GM21786 (cell line): ENCODE measurements at regions not wholly inside any gene's neighbourhood (a gene's known extent, or its start where the extent isn't known, plus 50 kb on each side); places are given as distances from the start of the nearest gene placed in this dataset.
"Not testable (repeated sequence)": the region's sequence is repeated elsewhere in the genome, so short reads cannot be mapped to it uniquely, and the experiment has no call there.

Experiments used
- ATAC-seq: cut with Tn5 transposase; IDR thresholded peaks from one replicate; pipeline ENCODE4 v1.9.1; 2021; ENCODE audit not compliant: unreplicated experiment

DNA sequence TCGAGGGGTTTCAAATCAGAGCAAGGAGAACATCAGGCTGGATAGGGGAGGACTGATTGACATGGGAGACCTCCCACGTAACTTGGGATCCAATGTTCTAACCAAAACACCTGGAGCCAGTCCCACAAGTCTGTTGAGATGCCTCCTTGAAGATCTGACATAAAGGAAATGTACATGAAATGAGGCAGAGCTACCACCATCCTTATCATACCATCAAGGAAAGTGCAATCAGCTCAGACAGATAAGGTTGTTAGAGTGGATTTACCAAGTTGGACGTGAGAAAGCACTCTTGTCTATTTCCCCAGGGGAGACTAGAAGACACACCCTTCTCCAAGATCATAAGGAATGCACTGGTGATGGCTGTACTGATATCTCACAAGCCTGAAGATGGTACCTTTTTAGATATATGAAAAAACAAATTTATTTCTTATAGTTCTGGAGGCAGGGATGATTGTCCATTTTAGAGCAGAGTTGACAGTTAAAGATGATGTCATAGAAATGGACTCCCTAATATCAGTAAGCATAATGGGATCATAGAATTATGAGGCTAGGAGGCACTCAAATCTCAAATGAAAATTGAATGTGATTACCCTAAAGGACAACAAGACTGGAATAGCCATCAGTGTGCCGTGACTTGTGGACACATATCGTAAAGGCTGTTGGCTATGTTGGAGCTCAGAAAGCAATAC, 129.1 kb upstream of the RAB4A start:
- no peak for ATAC-seq

DNA sequence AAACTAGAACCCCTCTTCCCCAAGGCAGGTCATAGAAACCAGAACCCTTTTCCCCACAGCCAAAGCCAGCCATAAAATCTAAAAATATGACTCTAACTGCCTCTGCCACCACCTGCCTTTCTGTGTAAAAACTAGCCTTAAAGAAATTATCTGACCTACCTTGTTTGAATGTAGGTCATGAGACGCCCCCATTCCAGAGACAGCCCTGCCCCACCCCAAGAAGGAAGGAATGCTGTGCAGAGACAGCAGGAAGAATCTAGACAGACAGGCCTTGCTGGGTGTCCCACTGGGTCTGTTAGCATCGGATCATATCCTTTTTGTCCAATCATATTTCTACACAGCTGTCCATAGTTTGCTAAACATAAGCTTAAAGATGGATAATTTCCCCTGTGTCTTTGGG, 128.4 kb upstream of the RAB4A start:
- no peak for ATAC-seq

DNA sequence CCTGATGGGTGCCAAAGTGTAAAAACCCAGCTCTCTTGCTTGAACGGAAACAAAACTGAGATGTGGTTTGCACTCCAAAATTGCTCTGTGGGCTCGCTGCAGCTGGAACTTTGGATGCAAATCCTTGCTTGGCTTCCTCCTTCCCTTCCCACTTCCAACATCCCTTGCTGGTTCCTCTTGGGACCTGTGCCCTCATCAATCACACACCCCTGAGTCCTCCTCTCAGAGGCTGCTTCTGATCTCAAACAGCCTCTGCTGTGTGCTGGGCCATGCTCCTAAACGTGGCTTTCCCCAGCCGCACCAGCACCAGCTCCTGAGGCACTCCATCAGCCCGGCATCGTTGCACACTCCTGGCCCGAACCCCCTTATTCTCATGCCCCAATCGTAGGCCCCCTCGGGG, 124.3 kb upstream of the RAB4A start:
- ATAC-seq, result no peak

DNA sequence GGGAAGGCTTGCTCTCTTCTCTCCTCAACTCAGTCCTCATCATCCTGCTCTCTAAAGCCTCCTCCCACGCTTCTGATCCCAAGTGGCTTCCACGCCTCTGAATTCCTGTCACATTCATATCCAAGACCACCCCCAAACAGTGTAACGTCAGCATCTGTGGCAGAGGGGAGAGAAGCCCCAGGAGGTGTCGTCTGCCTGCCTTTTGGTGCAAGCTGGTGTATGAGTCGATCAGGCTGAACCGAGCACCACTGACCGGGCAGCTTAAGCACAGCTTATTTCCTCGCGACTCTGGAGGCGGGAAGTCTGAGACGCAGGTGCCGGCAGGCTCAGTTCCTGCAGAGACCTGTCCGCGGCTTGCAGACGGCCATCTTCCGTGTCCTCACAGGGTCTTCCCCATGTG, 123.8 kb upstream of the RAB4A start:
- ATAC-seq, result no peak

DNA sequence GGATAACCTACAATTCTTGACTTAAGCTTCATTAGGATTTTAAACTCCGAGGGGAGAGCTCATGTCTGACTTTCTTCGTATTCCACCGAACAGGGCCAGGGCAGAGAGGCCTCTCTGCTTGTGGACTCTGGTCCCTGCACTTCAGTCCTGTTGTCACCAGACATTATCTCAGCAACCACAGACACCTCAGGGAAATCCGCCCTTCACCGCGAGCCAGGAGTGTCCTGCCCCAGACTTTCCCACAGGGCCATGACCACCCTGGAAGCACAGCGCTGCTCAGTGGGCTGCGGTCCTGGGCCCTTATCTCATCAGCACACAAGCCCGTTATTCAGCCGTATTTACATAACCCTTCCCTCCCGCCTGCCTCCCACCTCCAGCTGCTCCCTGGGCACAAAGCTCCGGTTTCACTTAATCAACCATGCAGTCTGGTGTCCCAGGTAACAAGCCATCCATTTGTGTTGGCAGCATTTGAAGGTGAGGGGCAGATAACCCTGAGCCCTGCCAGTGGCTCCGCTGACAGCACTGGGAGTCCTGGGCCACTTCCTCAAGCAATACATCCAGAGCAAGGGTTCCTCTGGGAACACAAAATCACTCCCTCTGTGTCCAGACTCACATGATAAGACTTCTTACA, 122.8 kb upstream of the RAB4A start:
- ATAC-seq, result no peak

DNA sequence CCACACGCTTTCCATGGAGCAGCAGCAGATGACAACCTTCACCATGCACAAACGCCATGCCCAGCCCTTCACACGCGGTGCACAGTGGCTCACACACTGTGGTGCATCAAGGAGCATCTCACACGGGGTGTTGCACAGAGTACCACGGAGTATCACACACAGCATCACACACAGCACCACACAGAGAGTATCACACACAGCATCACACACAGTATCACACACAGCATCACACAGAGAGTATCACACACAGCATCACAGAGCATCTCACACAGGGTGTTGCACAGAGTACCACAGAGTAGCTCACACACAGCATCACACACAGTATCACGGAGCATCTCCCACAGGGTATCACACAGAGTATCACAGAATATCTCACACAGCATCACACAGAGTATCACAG, 122.2 kb upstream of the RAB4A start:
- no peak for ATAC-seq

DNA sequence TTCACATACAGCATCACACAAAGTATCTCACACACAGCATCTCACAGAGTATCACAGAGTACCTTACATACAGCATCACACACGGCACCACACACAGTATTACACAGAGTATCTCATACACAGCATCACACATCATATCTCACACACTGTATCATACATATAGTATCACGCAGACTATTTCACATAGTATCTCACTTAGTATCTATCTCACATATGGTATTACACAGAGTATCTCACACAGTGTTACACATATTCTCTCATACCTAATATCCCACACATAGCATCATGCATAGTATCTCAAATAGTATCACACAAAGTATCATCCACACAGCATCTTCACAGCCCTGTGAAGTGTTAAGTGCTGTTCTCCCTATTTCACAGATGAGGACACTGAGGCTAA, 121.5 kb upstream of the RAB4A start:
- no peak for ATAC-seq

DNA sequence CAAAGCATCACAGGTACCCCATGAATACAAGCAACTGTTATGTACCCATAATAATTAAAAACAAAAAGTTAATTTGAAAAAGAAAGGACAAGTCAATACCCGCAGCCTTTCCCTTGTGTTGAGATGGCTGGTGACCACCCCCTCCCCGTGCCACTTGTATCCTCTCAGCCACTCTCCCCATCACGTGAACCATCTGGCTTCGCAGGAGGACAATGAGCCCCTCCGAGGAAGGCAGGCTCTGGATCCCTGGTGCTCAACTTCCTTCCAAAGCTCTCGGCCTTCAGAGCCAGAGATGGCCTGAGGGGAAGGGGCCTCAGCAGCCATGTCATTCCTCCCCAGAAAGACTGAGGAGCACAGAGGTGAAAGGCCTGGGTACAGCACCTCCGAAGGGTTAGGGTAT, 120.4 kb upstream of the RAB4A start:
- no peak for ATAC-seq

DNA sequence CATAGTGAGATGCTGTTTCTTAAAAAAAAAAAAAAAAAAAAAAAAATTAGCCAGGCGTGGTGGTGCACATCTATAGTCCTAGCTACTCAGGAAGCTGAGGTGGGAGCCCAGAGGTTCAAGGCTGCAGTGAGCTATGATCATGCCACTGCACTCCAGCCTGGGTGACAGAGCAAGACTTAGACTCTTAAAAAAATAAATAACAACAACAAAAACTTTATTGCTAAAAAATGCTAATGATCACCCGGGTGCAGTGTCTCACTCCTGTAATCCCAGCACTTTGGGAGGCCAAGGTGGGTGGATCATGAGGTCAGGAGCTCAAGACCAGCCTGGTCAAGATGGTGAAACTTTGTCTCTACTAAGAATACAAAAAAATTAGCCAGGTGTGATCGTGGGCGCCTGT, 119.5 kb upstream of the RAB4A start:
- ATAC-seq, result not testable (repeated sequence)

DNA sequence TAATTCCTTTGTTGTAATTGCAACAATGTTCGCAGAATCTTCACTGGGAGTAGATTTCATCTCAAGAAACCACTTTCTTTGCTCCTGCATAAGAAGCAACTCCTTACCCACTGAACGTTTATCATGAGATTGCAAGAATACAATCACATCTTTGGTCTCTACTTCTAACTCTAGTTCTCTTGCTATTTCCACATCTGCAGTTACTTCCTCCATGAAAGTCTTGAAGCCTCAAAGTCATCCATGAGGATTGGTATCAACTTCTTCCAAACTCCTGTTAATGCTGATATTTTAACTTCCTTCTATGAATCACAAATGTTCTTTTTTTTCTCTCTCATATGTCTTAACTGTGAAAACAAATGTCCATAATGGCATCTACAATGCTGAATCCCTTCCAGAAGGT, 118.6 kb upstream of the RAB4A start:
- no peak for ATAC-seq

DNA sequence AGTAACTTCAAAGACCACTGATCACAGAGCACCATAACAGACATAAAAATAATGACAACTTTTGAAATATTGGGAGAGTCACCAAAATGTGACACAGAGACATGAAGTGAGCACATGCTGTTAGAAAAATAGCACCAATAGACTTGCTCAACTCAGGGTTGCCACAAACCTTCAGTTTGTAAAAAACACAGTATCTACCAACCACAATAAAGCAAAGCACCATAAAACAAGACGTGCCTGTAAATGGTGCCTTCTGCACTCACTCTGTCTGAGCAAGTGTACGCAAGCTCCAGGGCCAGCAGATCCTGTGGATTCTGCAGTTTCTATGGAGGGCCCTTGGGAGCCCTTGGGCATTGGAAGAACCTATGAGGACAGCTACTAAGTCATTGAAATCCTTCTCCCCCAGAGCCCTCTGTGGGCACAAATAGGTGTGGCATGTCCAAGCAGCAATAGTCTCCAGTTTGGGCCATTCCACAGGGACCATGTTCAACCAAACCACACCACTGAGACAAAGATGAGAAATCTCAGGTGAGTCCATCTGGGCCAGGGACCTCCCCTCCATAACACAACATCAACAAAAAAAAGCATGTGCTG, 116.9 kb upstream of the RAB4A start:
- no peak for ATAC-seq

DNA sequence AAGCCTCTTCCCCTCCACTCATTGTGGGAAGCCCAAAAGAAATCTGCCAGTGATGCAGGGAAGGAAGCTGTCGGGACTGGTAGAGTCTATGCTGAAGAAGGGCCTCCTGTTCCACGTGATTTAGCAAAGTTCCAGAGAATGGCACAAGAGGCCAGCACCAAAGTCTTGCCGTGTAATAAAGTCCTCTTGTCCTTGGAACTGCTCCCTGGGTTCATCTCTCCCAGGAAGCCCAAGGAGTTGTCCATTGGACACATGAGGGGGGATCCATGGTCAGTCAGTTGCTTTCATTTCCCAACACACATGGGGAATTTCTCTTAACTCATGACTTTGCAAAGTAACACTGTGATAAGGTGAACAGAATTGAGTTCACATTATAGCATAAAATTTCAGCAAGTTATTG, 116.1 kb upstream of the RAB4A start:
- no peak for ATAC-seq

DNA sequence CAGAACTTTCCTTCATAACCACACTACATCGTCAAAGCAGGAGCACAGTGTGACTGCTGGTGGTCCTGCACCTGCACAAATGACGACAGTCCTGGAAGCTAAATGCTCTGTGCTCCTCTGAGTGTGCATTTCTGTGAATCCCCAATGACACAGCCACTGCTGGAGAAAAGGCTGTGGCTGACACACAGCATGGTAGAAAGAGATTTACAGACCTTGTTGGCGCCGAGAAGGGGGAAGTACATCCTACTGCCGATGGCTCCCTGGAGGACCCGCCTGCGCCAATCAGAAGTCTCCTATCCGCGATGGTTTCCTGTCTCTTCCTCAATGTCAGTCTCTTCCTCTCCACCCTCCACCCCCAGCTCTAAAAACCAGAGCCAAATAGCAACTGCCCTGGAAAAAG, 115.4 kb upstream of the RAB4A start:
- no peak for ATAC-seq

DNA sequence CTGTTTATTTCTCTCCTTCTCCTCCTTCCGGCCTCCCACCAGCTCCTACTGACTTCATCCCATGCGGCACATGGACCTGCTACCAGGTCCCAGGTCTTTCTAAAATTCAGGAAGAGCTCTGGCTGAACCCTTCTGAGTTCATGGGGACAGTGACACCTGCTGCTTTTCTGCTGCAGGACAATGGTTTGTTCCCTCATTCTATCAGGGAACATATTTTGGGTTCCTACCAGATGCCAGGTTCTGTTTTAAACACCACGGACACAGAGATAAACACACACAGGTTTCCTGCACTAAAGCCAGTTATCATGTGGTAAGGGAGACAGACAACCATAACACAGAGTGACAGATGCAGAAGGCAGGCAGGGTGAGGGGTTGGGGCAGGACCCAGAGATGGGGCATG, 114.0 kb upstream of the RAB4A start:
- ATAC-seq, result no peak

DNA sequence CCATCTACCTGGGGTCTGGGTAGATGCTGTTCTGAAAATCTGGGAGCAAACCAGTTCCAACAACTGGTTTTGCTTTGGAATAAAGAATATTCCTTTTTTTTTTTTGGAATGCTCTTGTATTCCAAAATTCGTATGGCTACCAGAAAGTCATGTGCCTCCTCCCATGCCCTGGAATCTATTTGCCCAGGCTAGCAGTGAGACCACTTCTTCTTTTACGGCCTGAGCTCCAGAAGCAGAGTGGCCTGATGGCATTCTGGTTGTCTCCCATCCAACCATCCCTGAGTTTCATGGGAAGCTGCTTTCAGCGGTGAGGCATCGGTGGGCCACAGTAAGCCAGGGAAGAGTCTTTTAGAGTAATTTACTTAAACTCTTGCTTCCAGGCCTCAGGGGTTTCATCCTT, 113.4 kb upstream of the RAB4A start:
- no peak for ATAC-seq

DNA sequence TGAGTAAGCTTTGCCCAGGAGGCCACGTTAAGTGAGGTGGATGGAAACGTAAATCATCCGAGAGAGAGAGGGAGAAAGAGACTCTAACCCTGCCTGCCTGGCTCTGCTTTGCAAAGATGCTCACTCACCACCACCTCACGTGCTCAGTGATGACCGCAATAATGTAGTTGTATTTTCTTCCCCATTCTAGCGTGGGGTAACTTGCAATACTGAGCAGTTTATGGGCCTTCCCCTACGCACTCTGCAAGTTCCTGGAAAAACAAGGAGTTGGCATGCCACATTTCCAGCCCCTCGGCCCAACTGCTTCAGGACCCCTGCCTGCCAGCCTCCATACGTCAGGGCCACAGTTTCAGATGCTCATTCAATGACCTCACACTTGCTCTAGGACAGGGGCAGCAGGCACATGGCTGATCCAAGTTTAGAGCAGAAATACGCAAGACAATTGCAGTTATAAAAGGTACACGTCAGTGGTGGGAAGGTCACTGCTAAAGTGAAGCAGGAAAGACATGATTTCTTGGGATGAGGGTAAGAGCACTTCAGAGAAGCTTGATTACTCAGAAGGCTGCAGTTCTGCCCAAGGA, 112.5 kb upstream of the RAB4A start:
- ATAC-seq, result no peak

DNA sequence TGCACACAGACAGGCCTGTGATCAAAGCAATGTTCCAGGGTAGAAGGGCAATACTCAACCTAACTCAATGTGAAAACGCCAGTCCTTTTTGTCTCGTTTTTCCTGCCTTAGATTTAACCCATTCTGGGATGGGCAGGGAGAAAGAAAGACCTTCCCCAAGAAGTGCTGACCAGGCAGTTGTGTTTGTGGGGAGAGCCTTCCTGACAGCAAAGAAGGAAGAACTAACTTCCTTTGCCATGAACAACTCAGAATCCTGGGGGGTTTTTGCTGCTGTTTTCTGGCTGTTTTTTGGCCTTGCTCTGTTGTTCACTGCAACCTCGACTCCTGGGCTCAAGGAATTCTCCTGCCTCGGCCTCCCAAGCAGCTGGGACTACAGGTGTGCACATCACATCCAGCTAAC, 112.0 kb upstream of the RAB4A start:
- ATAC-seq, result no peak

DNA sequence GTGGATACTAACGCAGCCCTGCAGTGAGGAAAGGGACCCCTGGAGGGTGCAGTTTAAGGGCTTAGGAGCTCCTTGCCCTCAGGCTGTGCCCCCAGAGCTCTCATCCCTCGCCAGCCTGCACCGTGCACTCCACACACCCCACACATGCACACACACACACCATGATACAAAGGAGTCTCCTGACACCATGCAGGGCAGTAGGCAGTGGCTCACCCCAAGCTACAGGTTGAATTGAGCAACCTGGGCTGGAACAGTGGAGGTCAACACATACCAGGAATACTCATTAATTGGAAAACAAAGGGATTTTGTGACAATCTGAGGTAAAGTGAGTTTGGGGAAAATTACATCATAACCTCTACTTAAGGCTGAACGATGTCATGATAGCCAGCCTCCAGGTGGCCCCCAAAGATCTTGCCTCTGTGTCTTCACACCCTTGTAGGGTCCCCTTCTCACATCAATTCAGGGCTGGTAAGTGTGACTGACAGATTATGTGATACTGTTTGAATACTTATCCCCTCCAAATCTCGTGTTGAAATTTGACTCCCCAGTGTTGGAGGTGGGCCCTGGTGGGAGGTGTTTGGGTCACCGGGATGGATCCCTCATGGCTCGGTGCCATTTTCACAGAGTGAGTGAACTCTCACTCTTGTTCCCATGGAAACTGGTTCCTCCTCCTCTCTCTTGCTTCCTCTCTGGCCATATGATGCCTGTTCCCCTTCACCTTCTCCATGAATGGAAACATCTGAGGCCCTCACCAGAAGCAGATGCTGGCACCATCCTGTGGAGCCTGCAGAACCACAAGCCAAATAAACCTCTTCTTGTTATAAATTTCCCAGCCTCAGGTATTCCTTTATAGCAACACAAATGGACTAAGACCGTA, 111.0 kb upstream of the RAB4A start:
- ATAC-seq, result no peak

DNA sequence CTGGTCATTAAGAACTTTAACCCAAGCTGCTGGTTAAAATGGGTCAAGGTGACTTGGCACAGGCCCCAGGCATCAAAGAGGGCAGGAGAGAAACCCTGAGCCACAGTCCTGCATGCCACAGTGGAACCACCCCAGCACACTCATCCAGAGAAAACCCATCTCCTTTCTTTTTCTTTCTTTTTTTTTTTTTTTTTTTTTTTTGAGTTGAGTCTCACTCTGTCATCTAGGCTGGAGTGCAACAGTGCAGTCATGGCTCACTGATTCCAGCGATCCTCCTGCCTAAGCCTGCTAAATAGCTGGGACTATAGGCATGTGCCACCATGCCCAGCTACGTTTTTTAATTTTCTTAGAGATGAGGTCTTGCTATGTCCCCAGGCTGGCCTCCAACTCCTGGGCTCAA, 109.2 kb upstream of the RAB4A start:
- ATAC-seq, result no peak

DNA sequence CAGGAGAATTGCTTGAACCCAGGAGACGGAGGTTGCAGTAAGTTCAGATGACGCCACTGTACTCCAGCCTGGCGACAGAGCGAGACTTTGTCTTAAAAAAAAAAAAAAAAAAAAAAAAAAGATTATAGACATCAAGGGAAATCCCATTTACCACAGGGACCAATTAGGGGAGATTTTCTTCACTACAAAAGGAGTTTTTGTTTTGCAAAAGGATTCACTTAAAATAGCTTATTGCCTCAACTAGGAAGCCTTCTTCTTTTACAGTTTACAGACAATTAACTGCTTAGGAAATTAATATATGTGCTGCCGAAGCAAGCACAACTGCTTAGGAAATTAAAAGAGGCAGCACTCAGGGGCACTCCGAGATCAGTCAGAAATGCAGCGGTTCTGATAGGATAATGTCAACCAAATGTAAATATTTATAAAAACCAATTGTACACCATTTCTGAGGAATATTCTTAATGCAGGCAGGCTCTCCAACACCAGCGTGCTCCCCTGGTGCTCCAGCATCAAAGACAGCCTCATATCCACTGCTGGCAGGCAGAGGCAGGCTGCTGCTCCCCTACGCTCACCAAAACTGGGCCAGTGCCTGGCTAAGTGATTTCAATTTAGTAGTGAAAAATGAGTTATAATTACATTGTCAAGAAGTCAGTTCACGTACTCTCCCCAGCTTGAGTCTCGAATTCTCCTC, 107.9 kb upstream of the RAB4A start:
- no peak for ATAC-seq

DNA sequence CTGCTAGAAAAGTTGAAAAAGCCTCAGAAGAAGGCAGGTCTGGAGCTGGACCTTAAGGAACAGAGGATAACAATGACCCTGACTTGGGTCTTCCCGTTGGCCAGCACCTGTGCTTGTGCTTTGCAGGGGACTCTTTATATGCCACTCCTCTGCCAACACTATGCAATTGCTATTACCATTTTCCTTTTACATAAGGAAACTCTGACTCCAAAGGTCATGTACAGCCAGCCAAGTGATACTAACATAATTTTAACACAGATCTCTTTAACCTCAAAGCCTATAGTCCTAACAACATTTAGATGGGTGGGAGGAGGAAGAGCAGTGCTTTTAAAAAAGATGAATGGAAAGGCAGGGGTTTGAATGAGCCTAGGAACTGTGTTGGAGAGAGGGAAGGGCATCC, 106.6 kb upstream of the RAB4A start:
- ATAC-seq, result no peak
